UCSD-AML1 (cell line): ENCODE measurements at regions not wholly inside any gene's neighbourhood (a gene's known extent, or its start where the extent isn't known, plus 50 kb on each side); places are given as distances from the start of the nearest gene placed in this dataset.

Experiments
- DNase-seq: peaks from one replicate; lab custom pipeline; 2025; ENCODE audit not compliant: unreplicated experiment; lab: John Stamatoyannopoulos, UW

DNA sequence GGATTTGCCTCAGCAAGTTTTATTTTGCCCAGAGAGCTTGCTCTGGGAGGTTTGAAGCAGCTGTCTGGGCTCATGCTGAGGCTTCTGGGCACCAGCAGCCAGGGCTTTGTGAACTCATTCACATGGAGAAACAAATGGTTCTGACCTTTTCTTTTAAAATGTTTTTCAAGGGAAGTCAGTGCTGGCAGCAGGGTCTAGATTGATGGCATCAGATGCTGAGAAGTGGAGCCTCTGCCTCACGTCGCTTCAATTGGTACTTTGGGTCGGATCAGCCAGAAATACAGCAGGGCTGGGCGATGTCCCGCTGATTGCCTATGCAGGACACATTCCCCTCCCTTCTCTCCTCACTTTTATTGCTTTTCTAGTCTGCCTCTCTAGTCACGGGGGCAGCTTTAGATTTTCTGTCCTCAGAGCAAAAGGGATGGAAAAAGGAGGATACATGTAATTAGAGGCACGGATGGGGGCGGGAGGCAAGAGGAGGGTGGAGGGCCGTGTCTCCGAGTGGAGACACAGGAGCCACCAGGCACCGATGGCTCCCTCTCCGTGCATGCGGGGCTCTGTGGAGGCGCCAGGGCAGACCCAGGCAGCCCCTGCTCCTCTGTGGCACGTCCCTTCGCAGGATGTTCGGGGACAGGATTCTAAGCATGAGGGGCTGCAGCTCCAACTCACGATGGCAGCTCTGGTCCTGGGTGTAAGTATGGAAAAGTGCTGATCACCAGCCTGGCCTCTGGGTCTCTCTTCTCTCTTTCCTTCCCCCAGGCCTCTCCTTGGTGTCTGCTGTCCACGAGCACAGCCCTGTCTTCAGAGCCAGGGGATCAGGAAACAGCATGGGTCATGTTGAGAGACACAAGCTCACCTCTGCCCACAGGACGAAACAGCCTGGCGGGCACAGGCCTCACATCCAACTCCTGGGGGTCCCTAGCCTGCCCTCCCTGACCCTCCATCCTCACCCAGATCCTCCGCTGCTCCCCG, 116.1 kb downstream of the FAM43A start:
- DNase-seq = no peak

DNA sequence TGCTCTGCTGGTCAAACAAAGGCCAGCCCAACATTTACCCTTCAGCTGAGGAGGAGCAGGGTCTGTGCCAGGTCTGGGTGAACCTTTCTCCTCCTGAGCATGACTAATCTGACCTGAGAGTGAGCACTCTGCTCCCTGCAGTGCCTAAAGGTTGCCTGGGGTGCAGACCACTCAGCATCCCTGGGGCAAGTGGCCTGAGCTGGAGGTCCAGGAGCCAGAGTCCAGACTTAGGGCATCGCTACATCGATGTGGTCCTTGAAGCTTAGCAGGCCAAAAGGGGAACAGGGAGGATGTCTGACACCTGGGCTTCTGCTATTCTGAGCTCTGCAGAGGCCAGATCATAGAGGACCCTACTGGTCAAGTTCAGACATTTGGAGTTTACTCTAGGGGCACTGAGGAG, 119.1 kb downstream of the FAM43A start:
- DNase-seq = no peak

DNA sequence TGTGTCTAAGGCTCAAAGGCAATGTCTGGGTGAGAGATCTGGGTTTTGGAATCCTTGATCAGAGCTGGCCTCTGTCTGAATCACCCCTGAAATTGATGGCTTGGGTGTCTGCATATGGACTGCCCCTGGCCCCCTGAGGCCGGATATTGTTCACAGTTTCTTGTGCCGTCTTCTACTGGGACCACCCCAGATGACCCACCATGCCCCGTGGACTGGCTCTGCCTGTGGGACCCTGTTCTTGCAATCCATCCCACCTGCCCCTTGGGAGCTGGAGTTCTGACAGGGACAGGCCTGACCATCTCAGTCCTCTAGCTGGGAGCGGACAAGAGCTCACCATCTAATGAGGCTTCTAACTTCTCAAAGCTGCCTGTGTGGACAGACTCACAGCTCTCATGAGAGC, 119.9 kb downstream of the FAM43A start:
- no peak for DNase-seq

DNA sequence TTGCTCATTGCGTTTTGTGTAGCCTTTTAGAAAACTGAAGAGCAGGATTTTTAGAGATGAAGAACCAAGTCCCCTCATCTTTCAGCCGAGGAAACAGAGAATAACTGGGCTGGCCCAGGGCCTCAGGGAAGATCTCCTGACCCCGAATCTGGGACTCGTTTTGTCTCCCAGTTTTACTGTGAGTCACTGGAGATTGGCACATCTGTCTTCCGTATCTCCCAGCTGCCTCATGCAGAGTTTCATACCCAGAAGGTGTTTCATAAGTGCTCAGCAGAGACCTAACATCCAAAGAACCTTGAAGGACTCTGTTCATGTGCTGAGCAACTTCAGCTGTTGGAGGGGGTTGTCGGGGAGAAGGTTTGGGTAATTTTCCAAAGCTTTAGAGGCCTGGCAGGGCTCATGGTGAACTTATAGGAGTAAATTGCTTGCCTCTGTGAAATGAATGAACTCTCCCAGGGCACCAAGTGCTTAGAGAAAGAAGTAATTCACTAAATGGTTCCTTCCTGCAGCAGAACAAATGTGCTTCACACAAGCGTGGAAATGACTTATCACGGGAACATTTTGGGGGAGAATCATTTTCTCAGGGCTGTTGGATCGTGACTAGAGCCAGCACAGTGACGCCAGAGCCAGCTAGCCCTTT, 121.4 kb downstream of the FAM43A start:
- DNase-seq = no peak

DNA sequence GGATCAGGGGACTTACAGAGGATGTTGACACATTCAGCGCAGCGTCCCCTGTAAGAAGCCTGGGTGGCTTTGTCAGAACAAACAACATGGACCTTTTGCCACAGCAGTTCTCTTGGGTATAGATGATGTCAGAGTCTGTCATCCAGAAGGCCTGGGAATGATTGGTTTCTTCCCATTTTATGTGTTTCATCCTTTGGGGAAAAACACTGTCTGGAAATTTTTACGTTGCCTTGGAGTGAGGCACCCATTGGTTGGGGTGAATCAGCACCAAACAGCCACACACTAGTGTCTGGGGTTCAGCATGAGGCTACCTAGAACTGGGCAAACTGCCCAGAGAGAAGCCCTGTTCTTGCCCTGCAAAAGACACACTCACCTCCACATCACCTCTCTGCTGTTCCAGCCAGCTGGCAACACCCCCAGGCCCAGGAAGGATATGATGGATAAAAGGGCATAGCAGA, 123.0 kb downstream of the FAM43A start:
- DNase-seq = no peak

DNA sequence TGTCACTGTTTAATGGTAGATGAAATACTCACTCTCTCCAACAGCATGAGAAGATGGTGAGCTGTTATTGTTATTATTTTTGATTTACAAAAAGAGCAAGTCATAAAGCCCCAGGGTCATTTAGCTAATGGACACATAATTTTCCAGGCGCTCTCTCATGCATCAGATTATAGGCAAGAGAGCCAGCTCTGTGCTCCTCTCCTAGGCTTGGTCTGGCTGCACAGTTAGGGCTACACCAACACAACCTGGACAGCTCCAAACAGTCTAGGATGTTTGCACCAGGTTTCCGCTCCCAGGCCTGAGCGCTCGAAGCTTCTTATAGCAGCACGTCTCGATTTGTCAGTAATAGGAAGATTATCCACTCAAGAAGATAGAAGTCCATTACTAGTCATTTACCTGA, 123.7 kb downstream of the FAM43A start:
- DNase-seq = no peak

DNA sequence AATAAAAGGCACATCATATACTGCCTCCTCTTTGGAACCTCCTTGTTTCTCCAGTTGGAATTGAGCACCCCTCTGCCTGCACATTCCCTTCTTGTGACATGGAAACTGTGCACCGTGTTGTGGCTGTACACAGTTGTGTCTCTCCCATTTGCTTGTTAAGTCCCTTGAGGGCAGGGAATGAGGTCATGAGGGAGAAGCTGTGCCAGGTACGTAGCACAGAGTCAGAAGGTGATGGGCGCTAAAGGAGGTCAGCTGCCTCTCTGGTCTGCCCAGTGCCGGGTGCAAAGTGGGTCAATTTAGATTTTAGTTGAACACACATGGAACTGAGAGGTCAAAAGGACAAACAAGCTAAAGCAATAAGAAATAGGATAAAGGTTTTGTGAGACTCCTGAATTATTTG, 124.4 kb downstream of the FAM43A start:
- no peak for DNase-seq

DNA sequence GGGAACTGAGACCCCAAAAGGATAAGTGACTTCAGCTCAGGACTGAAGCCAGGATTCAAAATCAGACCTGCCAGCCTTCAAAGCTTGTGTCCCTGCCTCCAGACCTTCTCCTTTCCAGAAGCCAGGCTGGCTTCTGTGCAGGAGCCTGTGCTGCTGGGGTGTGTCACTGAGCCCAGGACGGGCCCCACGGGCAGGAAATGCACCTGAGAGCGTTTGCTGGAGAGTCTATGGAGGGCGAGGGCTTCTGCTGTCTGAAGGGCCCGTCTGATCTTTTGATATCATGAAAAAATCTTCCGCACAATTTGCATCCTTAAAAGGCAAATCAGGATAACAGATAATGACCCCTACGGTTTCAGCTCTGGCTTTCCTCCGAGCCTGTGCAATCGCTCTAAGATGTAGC, 125.4 kb downstream of the FAM43A start:
- DNase-seq = no peak

DNA sequence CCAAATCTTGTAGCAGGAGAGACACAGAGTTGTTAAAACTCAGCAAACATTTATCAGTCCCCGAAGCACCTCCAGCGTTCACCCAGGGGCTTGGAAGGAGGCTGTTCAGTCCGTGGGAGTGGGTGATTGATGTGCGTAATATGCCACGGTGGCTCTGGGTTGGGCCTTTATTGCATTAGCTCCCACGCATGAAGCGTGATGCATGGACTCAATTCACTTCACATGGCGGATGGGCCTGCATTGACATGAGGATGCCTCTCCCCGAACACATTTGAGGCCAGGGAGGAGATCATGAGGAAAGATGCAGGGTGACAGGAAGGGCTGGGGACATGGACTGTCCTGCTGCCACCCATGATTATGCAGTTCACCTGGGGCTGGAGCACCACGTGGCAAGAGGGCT, 126.5 kb downstream of the FAM43A start:
- DNase-seq = no peak

DNA sequence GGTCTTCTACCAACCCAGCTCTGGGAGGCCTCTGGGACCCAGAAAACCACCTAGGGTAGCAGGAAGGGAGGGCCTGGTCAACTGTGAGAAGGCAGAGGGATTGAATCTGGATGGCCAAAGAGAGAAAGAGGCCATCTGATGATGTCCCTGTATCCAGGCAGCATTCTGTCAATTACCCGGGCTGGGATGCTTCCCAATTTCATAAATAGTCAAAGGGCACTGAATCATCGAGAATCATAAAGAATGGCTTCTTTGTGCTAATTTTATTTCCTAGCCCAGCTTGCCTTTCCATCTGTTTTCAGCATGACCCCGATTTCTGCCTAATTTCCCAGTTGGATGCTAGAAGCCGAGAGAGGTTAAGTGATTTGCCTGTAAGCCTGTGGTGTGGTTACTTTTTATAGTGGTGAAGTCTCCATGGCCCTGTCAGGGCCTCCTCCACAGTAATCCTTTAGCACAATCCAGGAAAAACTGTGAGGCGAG, 129.2 kb downstream of the FAM43A start:
- DNase-seq = no peak

DNA sequence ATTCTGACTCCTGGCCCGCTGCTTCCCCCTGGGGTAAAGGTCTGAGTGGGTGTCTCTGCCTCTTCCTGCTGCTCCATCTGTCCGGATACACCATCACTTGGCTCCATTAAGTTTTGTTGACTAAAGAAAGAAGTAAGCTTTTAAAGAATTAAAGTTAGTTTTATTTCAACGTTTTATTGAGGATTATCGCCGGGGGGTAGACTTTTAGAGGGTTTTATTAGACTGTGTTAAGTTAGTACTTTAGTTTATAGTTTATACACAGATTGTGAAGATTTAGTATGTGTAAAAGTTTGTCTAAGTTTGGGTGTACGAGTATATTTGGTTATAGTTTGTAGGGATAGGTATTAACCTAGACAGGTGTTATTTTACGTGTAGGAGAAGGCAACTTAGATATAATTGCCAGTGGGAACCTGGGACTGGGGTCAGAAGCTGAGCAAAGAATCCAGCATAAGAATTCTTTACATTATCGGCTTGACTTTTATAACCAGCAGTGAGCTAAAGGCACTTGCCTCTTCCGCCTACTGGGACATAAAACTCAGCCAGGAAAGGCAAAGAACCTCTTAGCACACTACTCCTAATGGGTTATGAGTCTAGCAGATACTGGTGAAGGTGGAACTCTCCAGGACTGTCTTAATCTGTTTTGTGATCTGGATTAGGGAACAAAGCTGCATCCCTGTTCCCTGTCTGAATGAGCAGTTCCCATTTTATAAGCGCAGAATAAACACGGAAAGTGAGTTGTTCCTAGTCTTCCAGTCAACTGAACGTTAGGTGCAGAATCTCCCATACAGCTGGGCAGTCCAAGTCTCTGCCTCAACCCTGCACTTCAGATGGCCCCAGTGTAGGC, 131.3 kb downstream of the FAM43A start:
- no peak for DNase-seq

DNA sequence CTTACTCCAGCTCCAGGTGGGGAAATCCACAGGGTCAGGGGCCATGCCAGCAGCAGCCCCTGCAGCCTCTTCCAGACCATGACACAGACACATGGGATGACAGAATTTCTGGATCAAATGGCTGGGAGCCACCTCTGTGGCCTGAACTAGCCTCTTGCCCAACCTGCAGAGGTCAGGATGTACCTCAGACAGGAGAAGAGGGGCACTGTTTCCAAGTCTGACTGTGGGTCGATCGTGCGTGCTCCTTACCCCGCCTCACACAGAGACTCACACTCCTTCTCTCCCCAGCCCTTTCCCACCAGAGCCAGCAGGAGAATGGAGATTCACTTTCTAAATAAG, 131.9 kb downstream of the FAM43A start:
- DNase-seq = no peak

DNA sequence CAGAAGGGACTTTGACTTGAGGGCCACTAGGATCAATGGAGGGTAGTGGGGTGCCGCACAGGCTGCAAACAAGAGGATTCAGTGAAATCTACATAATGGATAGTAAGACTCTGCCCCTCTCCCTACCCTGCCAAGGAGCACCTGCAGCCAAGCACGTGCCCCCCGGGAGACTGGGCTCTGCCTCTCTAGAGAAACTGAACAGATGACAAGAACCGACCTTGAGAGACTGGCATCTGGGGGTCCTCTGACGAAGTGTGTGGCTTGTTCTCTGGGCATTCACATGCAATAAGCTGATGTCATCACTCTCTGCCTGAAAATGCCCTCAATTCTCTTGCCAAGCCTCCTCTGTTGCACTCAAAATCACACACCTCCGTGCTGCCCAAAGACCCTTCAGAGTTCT, 132.3 kb downstream of the FAM43A start:
- no peak for DNase-seq

DNA sequence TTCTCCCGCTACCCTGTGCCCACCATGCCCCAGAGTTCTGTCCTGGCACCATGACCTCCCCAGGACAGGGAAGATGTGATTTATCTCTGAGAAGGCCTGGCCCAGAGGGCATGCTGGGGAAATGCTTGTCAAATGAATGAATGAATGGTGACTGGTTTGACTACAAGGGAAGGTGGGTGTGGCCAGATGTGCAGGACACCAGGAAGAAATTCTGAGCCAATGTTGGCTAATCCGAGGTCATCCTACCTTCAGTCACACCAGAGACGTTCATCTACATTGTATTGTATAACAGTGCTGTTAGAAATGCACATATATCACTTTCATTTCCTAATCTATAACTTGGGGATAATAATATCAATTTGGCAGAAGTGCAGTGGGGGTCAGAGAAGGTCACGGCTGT, 138.4 kb downstream of the FAM43A start:
- no peak for DNase-seq

DNA sequence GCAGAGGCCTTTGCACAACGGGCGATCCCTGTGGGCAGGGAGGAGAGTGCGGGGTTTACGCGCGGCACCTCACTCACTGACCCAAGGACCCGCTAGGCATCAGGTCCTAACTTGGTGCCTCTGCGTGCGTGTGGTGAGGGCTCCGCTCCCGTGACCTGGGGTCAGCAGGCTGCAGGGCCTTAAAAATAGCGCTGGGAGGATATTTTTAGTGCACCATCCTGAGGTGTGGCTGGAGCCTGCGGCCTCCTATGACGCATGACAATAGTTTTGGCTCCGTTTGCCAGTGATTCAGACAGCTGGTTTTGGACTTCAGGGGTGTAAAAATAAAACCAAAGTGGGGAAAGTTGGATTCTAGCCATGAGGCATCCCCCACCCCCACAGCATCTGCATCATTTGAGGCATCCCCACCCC, 139.0 kb downstream of the FAM43A start:
- no peak for DNase-seq

DNA sequence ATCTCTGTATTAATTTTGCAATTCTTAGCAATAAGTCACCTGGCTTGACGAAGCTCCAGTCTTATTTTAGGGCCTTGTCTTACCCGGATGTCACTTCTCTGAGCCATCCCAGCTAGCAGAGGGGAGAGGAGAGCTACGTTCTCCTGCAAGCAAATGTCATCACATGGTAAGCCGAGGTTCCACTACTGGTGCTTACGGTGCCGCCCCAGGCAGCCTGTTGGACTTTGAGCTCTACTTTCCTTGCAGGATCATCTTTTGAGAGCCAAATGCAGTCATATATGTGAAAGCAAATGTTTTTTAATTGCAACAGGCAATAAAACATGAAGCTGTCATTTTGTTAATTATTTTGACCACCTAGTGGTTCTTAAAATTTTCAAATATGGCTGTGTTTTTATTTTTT, 140.9 kb downstream of the FAM43A start:
- DNase-seq = no peak

DNA sequence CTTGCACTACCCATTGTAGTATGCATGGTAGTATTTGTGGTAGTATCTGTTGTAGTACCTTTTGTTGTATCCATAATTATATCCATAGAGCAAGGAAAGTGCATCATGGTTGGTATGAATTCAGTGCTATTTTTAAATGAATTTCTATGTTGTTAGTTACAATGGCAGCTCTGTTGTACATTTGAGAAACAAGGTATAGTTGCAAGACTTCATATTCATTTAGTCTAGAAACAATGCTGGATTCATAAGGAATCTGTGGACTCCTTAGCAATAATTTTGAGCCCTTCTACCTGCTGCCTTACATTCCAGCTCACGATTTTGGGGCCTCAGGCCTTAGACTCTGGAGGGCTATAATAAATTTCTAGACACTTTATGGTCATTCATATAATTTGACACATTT, 141.8 kb downstream of the FAM43A start:
- no peak for DNase-seq

DNA sequence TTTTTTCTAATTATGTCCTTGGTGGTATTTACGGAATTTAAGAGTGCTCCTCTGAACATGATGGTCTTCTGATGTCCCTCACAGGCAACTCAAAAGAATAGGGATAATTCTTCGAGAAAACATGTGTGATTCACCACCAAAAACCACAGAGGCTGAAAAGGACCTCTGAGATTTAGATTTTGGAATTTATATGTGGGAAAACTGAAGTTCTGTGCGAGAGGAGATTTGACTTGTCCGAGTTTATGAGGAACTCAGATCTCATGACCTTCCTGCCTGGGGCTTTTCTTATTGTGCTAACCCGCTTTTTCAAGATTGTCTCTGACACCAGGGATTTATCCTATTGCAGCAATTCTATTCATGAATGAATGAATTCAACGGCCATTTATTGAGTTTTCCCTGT, 142.4 kb downstream of the FAM43A start:
- no peak for DNase-seq

DNA sequence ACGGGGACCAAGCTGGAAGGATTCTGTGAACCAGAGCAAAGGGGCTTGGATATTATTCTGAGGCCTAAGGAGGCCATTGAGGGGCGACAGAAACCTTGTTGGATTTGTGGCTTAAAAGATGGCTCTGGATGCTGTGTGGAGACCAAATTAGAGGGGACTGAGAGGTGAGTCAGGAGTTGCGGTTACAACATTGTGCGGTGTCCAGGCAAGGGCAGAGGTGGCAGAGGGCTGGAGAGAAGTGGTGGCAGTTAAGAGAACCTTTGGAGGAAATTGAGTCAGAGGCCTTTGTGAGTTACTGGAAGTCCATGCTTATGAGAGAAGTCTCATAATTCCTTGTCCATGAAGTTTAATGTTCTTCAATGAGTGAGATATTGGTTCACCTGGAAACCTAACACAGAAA, 143.2 kb downstream of the FAM43A start:
- DNase-seq = no peak

DNA sequence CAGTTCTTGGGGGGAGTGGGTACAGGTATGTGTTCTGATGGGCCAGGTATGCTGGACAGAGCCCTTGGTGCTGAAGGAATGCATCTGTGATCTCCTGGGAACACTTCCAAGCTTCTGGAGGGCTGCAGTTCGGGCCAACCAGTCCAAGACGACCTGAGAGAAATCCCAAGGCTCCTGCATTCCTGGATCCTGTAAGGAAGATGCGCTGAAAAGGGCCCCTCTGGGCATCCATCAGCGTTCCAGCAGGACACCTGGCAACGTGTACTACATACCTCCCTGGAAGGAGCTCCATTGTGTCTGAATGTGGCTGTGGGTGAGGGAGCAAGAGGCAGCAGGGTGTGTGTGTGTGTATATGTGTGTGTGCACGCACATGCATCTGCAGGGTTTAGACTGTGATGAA, 144.7 kb downstream of the FAM43A start:
- DNase-seq = no peak

DNA sequence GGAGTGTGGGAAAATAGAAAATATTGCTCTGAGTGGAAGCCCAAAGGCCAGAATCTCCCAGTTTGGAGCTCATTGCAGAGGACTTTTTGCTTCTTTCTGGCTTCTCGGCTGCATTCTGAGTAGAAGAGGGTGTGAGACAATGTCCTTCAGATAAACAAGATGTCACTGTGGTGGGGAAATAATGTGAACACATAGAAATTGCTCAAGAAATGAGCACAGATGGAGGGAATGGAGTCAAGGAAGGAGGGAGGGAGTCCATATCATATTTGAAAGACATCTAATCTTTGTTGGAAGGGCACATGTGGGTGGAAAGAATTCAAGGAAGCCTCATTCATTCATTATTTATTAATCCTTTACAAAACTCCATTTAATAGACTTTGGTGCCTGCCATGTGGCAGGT, 145.3 kb downstream of the FAM43A start:
- DNase-seq = no peak
